ENCODE measurements at regions not wholly inside any gene's neighbourhood (a gene's known extent, or its start where the extent isn't known, plus 50 kb on each side); places are given as distances from the start of the nearest gene placed in this dataset.

GRCh38 chr15:94001255-94001801, 230.0 kb upstream of the MCTP2 start:
- TF ChIP-seq CTCF (IDR thresholded peaks at IDR 0.05; ENCODE audit: borderline replicate concordance, extremely low read depth, low read length, poor library complexity, severe bottlenecking), result no peak
- no peak for TF ChIP-seq EZH2 (IDR thresholded peaks at IDR 0.05; ENCODE audit: borderline replicate concordance, low read depth, low read length, severe bottlenecking)
